Heart left ventricle (tissue), 13 donors: ENCODE measurements at regions not wholly inside any gene's neighbourhood (a gene's known extent, or its start where the extent isn't known, plus 50 kb on each side); places are given as distances from the start of the nearest gene placed in this dataset.

ENCODE experiments used
- CTCF ChIP-seq, 12 donors: fragments of 200-600 bp; sonication (generic) in 4 of 12; IDR thresholded peaks; one replicate each; pipeline versions ENCODE4 v1.5.0 to v1.8.0; 2018 to 2022; ENCODE audit warnings: antibody characterized with exemption in 12 of 12, mild to moderate bottlenecking in 5 of 12
- POLR2A ChIP-seq, 2 donors: fragments of 450-650 bp; IDR thresholded peaks; one replicate each; pipeline ENCODE4 v1.6.1; 2017; ENCODE audit warnings: antibody characterized with exemption in 2 of 2, mild to moderate bottlenecking in 2 of 2, moderate library complexity in 2 of 2
- donor health status: ischemic (EF 13 %, LVEDD 7.1; RV severe dilation, severe dysfunction).
- donor health status: DM: no; HTN: yes; CAD: no.
- donor health status: DM: no; HTN: no; CAD: no.
- donor health status: ischemic (EF 25% LVEDD 6.9; RV normal size, moderate dysfunction).
- donor health status: ischemic (EF 25% LVEDD 5.7; RV mildly dilated, moderate dysfunction).
- donor health status: ischemic (EF 35%, LVEDD 5.7; RV mildly dilated, moderate dysfunction).
- donor health status: nonischemic (EF 11% LVEDD 7.7; RV severe dilation, severe dysfunction).
- donor health status: DM: yes; HTN: yes; CAD: no.
- donor health status: PGD.
- donor health status: ischemic (EF 29% LVEDD 5.4; RV normal size, mild dysfunction).
- donor health status: nonischemic (EF 23%, LVEDD 6.1; RV moderate dilation, normal function).

- no peak for TF ChIP-seq CTCF (IDR thresholded peaks at IDR 0.05)
- no peak for TF ChIP-seq POLR2A (IDR thresholded peaks at IDR 0.05)
Observed at GRCh38 chr2:79370976-79371538, 141.8 kb upstream of the CTNNA2 start.
